ENCODE measurements at regions not wholly inside any gene's neighbourhood (a gene's known extent, or its start where the extent isn't known, plus 50 kb on each side); places are given as distances from the start of the nearest gene placed in this dataset.

DNA sequence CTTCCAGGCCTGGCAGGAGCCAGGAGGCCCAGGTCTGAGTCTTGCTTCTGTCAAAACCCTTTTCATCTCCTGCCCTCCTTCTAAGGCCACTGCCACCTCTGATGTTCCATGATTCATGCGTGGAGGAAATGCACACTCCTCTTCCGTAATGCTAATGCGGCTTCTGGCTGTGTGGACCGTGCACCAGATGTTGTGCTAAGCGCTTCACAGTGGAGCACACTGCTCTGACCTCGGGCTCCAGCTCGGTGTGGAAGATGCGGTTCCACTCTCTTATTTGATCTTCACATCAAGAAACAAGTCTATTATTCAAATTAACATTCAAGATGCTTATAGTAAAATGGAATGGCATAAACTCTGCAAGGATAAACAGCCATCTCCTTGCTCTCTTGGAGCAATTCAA, 629.2 kb downstream of the UQCRFS1 start:
- TF ChIP-seq CTCF (IDR thresholded peaks at IDR 0.05 in 8 of 11, conservative IDR thresholded peaks at IDR 0.05 in 3 of 11) (no peak), POLR2A (IDR thresholded peaks at IDR 0.05) (no peak)

All from spleen (tissue), 7 donors.